Transverse colon (tissue), 4 donors: ENCODE measurements at regions not wholly inside any gene's neighbourhood (a gene's known extent, or its start where the extent isn't known, plus 50 kb on each side); places are given as distances from the start of the nearest gene placed in this dataset.

Experiments
- POLR2A ChIP-seq: fragments of 450-650 bp; IDR thresholded peaks from one replicate; pipeline ENCODE4 v1.6.1; 2016; ENCODE audit warnings: antibody characterized with exemption, mild to moderate bottlenecking, moderate library complexity
- POLR2AphosphoS5 ChIP-seq, 3 donors: sonication (generic); formaldehyde crosslinking; IDR thresholded peaks; one replicate each; pipeline ENCODE4 v1.6.1; 2016; ENCODE audit warnings: antibody characterized with exemption in 3 of 3
- TF ChIP-seq, protein P1 (sequence below), 5 experiments: fragments of 200-600 bp in 3 of 5; fragments of 450-650 bp in 2 of 5; sonication (generic) in 3 of 5; IDR thresholded peaks; 1 replicate in 2 of 5; 2 replicates in 3 of 5; pipeline ENCODE4 v1.5.1; 2016 to 2017; ENCODE audit warnings: antibody characterized with exemption in 5 of 5, inconsistent platforms in 3 of 5, mild to moderate bottlenecking in 2 of 5, moderate library complexity in 1 of 5

DNA sequence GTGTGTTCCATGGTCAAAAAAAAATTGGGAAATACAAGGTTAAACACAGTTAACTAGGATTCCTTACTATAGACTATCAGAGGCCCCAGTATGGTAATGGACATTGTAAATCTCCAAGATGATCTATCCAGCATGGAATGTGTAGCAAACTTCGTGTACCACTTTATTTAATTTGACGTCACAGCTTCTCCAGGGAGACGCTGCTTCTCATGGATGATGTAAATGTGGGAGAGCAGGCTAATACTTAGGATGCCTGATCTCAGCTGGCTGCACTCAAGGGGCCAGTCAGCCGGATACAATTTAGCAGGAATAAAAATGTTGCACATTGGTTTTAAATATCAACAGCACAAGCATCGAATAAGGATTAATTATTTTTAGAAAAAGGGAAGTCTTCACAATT lies 111.7 kb upstream of the HPF1 start:
- TF ChIP-seq POLR2A (no peak), POLR2AphosphoS5 (IDR thresholded peaks at IDR 0.05) (no peak)
- TF ChIP-seq, protein P1, sequence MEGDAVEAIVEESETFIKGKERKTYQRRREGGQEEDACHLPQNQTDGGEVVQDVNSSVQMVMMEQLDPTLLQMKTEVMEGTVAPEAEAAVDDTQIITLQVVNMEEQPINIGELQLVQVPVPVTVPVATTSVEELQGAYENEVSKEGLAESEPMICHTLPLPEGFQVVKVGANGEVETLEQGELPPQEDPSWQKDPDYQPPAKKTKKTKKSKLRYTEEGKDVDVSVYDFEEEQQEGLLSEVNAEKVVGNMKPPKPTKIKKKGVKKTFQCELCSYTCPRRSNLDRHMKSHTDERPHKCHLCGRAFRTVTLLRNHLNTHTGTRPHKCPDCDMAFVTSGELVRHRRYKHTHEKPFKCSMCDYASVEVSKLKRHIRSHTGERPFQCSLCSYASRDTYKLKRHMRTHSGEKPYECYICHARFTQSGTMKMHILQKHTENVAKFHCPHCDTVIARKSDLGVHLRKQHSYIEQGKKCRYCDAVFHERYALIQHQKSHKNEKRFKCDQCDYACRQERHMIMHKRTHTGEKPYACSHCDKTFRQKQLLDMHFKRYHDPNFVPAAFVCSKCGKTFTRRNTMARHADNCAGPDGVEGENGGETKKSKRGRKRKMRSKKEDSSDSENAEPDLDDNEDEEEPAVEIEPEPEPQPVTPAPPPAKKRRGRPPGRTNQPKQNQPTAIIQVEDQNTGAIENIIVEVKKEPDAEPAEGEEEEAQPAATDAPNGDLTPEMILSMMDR (IDR thresholded peaks at IDR 0.05), result no peak
